SH-SY5Y (cell line): ENCODE measurements at regions not wholly inside any gene's neighbourhood (a gene's known extent, or its start where the extent isn't known, plus 50 kb on each side); places are given as distances from the start of the nearest gene placed in this dataset.

Experiments
- GATA2 ChIP-seq: IDR thresholded peaks from 2 replicates; pipeline ENCODE4 v1.6.1; 2011; ENCODE audit warnings: mild to moderate bottlenecking, low read depth, low read length
- GATA3 ChIP-seq: IDR thresholded peaks from 2 replicates; pipeline ENCODE4 v1.6.1; 2011; ENCODE audit warnings: low read depth, mild to moderate bottlenecking, low read length, moderate library complexity

DNA sequence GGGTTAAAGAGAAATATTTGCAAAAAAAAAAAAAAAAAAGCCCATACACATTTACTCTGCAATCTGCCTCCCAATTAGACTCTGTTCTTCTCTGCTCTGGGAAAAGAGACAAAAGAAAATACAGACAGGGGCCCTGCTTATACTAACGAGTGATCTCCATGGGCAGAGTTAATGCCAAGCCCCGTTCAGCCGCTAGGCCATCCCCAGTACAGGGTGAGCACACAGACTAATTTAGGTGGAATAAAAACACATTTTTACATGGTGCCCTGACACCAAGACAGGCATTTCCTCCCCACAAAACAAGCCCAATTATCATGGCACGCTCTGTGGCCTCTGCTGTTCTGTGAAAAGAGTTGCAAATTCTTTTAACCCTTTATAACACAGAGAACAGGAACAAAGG, 356.3 kb upstream of the C16orf82 start:
- TF ChIP-seq GATA3 = no peak
- no peak for TF ChIP-seq GATA2
